Parathyroid adenoma (tissue), 2 donors: ENCODE measurements at regions not wholly inside any gene's neighbourhood (a gene's known extent, or its start where the extent isn't known, plus 50 kb on each side); places are given as distances from the start of the nearest gene placed in this dataset.

Experiments
- H2AFZ ChIP-seq: fragments of 300-600 bp; sonication (generic); one replicate; pipeline ENCODE4 v1.7.0; 2017; ENCODE audit warnings: antibody characterized with exemption, mild to moderate bottlenecking
- H3K27ac ChIP-seq: fragments of 300-600 bp; sonication (generic); one replicate; pipeline ENCODE4 v1.7.0; 2017
- H3K27me3 ChIP-seq: fragments of 300-600 bp; sonication (generic); one replicate; pipeline ENCODE4 v1.7.0; 2017; ENCODE audit warnings: low read length; ENCODE audit not compliant: control insufficient read depth, insufficient read depth
- H3K36me3 ChIP-seq: fragments of 300-600 bp; sonication (generic); one replicate; pipeline ENCODE4 v1.7.0; 2017; ENCODE audit warnings: low read length; ENCODE audit not compliant: control insufficient read depth, insufficient read depth
- H3K4me1 ChIP-seq: fragments of 300-600 bp; sonication (generic); one replicate; pipeline ENCODE4 v1.7.0; 2017; ENCODE audit warnings: control low read depth
- H3K4me2 ChIP-seq: fragments of 300-600 bp; sonication (generic); one replicate; pipeline ENCODE4 v1.7.0; 2017; ENCODE audit warnings: low read length
- H3K4me3 ChIP-seq: fragments of 300-600 bp; sonication (generic); one replicate; pipeline ENCODE4 v1.7.0; 2017; ENCODE audit warnings: low read depth, low read length
- H3K79me2 ChIP-seq: fragments of 300-600 bp; sonication (generic); one replicate; pipeline ENCODE4 v1.7.0; 2017; ENCODE audit warnings: control low read depth
- H3K9ac ChIP-seq: fragments of 300-600 bp; sonication (generic); one replicate; pipeline ENCODE4 v1.7.0; 2017; ENCODE audit warnings: mild to moderate bottlenecking
- H3K9me3 ChIP-seq: fragments of 300-600 bp; sonication (generic); one replicate; pipeline ENCODE4 v1.7.0; 2017; ENCODE audit warnings: low read length; ENCODE audit not compliant: control insufficient read depth
- TF ChIP-seq, protein P1 (sequence below): fragments of 300-600 bp; sonication (generic); IDR thresholded peaks from one replicate; pipeline ENCODE4 v1.7.0; 2017; ENCODE audit warnings: antibody characterized with exemption, mild to moderate bottlenecking
- donor health status: primary hyperparathyroidism.

DNA sequence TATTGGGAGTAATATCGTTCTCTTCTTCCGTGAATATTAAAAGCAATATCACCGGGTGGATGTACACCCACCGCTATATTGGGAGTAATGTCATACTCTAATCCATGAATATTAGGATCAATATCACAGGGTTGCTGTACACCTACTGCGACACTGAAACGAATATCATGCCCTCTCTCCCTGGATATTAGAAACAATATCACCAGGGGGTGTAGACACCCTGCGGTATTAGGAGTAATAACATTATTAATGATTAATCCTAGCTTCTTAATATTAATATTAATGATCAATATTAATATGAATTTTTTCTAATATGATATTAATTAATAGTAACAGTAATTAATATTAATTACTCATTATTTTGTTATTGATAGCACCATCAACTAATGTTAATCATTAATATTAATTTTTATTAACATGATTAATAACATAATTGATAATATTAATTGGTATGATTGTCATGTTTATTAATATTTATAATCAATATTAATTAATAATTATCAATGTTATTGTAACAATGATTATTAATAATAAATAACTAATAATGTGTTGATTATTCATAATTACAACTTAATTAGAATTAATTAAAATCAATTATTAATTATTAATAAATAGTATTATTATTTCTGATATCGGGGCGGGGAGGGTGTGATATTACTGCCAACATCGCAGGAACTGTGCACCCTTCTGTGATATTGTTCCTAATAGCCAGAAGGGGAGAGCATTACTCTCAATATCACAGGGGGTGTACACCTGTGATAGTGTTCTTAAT, 121.3 kb upstream of the C1GALT1 start:
- Histone ChIP-seq H3K9ac (no peak overlapping the region), H3K9me3 (no peaks in the 10 kb centered on the region), H3K4me2 (no peak overlapping the region), H3K79me2 (peaks cover 32% of the 10 kb centered on the region), H3K4me1 (no peaks in the 10 kb centered on the region), H3K4me3 (no peak overlapping the region), H2AFZ (no peak overlapping the region), H3K27ac (no peak overlapping the region), H3K27me3 (no peaks in the 10 kb centered on the region), H3K36me3 (no peaks in the 10 kb centered on the region)
- TF ChIP-seq, protein P1, sequence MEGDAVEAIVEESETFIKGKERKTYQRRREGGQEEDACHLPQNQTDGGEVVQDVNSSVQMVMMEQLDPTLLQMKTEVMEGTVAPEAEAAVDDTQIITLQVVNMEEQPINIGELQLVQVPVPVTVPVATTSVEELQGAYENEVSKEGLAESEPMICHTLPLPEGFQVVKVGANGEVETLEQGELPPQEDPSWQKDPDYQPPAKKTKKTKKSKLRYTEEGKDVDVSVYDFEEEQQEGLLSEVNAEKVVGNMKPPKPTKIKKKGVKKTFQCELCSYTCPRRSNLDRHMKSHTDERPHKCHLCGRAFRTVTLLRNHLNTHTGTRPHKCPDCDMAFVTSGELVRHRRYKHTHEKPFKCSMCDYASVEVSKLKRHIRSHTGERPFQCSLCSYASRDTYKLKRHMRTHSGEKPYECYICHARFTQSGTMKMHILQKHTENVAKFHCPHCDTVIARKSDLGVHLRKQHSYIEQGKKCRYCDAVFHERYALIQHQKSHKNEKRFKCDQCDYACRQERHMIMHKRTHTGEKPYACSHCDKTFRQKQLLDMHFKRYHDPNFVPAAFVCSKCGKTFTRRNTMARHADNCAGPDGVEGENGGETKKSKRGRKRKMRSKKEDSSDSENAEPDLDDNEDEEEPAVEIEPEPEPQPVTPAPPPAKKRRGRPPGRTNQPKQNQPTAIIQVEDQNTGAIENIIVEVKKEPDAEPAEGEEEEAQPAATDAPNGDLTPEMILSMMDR: no peak

DNA sequence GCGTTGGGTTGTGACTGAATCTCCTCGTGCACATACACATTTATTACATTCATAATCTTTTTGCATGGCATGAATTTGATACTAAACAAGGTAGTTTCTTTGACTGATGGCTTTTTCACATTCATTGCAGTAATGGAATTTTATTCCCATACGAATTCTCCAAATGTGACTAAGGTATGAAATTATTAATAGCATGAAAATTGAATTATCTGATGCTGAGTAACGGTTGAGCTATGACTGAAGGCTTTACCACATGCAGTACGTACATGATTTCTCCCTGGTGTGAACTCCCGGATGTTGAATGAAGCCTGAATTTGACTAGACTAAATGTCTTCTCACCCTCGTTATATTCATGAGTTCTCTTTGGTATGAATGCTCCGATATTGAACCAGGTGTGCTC, 104.4 kb upstream of the C1GALT1 start:
- TF ChIP-seq, protein P1: no peak
- Histone ChIP-seq H3K36me3 (no peaks in the 10 kb centered on the region), H3K4me3 (no peak overlapping the region), H3K4me2 (no peak overlapping the region), H3K9ac (no peak overlapping the region), H3K9me3 (no peaks in the 10 kb centered on the region), H2AFZ (no peak overlapping the region), H3K27me3 (no peaks in the 10 kb centered on the region), H3K79me2 (no peaks in the 10 kb centered on the region), H3K27ac (no peak overlapping the region), H3K4me1 (peaks cover 12% of the 10 kb centered on the region)

DNA sequence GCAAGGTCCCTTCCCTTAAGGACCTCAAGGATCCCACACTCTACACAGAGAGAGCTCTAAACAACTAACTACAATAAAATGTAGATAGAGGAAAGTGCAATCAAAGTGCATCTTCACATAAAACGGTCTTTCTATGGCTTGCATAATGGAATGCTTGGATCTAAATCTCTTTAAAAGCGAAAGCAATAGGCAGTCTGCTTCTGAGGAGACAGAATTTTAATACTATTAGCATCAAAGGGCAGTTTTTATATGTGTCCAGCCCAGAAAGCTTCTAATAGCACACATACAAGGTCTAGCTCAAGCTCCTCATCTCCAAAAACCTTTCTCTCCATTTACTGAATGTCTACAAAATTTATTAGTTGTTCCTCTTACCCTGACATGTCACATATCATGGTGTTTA, 101.5 kb upstream of the C1GALT1 start:
- peaks cover 23% of the 10 kb centered on the region for H3K4me1 ChIP-seq
- TF ChIP-seq, protein P1: no peak
- H3K9ac ChIP-seq: no peak overlapping the region
- no peak overlapping the region for H2AFZ ChIP-seq
- no peaks in the 10 kb centered on the region for H3K9me3 ChIP-seq
- no peak overlapping the region for H3K4me2 ChIP-seq
- H3K27ac ChIP-seq: peak overlapping the region; percentile 3
- peaks cover 2% of the 10 kb centered on the region for H3K79me2 ChIP-seq
- no peaks in the 10 kb centered on the region for H3K27me3 ChIP-seq
- H3K4me3 ChIP-seq: no peak overlapping the region
- H3K36me3 ChIP-seq: no peaks in the 10 kb centered on the region

DNA sequence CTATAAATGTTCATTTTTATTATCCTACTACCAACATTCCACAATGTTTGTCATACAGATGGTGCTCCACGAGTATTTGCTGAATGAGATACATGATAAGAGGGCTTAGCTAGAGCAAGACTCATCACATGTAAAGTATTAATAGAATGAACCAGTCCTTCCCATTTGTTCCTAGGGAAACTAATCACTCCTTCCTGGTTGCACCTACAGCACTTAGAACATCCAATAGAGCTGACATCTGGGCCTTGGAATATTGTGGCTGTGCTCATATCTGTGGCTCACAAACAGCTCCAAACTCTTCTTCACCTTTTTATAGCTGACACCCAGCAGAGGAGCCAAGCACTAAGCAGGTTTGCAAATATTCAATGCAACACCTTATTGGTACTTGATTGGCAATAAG, 91.9 kb upstream of the C1GALT1 start:
- TF ChIP-seq, protein P1: no peak

DNA sequence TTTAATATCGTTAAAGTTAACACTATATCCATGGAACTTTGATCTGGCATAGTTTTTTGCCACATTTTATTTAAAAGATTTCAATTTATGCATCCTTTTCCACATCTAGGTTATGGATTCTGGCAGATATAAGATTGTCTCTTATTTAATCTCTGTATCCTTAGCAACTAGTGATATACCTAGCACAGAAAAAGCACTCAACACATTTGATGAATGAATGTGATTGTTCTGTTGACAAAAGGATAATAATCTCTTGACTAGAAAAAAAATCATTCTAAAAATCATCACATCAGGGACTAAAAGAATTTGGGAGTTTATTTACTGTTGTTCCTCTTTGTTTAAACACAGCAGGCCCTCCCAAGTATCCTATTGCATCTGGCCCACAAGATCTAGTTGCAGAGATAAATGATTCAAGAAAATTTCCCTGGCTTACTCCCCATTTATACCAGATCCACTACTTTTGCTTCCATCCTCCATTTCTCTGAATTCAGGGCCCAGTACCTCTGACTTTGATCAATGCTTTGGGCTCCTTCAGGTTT, 84.0 kb upstream of the C1GALT1 start:
- Histone ChIP-seq H3K9ac (no peak overlapping the region), H3K36me3 (no peaks in the 10 kb centered on the region), H3K79me2 (no peaks in the 10 kb centered on the region), H2AFZ (no peak overlapping the region), H3K4me3 (no peak overlapping the region), H3K4me1 (peaks cover 56% of the 10 kb centered on the region), H3K9me3 (no peaks in the 10 kb centered on the region), H3K4me2 (no peak overlapping the region), H3K27ac (peak overlapping the region; percentile 95), H3K27me3 (no peaks in the 10 kb centered on the region)
- TF ChIP-seq, protein P1: no peak

More for the DNA sequence above, 91.9 kb upstream of the C1GALT1 start:
- Histone ChIP-seq H3K27ac (no peak overlapping the region), H3K4me3 (no peak overlapping the region), H3K9me3 (no peaks in the 10 kb centered on the region), H3K9ac (no peak overlapping the region), H2AFZ (no peak overlapping the region), H3K4me1 (peaks cover 21% of the 10 kb centered on the region), H3K36me3 (no peaks in the 10 kb centered on the region), H3K27me3 (no peaks in the 10 kb centered on the region), H3K79me2 (peaks cover 5% of the 10 kb centered on the region), H3K4me2 (no peak overlapping the region)
